LNCaP clone FGC (cell line): ENCODE measurements at regions not wholly inside any gene's neighbourhood (a gene's known extent, or its start where the extent isn't known, plus 50 kb on each side); places are given as distances from the start of the nearest gene placed in this dataset.

Experiments used
- DNase-seq: peaks from one replicate; pipeline ENCODE4 v3.0.0-alpha.2; 2011; ENCODE audit warnings: low read depth
- H3K4me3 ChIP-seq: 2 replicates; pipeline ENCODE4 v1.5.1; 2011; ENCODE audit warnings: mild to moderate bottlenecking, low read depth, low read length, control low read depth
- TF ChIP-seq, protein P1 (sequence below): IDR thresholded peaks from 2 replicates; pipeline ENCODE4 v1.5.1; 2012; ENCODE audit warnings: mild to moderate bottlenecking; ENCODE audit not compliant: control insufficient read depth, insufficient read depth; ENCODE audit errors: extremely low read depth

DNA sequence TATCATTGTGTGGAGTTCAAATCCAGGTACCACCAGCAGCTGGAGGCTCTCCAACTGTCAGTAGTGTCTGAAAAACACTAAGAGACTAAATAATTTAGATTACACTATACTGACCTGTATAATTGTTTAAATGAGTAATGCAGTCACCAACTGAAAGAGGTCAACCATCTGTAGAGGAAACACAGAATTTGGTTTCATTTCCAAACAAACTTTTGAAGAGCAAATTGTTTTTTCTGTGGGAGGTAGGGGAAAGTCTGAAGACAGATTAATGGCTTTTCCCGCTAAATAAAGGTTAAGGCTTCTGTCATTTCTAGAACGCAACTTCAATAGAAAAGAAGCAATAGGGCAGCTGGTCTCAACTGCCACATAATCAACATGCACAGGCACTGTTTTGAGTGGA, 462.6 kb downstream of the PRKD1 start:
- no peak for DNase-seq
- H3K4me3 ChIP-seq: no peak overlapping the region
- TF ChIP-seq, protein P1, sequence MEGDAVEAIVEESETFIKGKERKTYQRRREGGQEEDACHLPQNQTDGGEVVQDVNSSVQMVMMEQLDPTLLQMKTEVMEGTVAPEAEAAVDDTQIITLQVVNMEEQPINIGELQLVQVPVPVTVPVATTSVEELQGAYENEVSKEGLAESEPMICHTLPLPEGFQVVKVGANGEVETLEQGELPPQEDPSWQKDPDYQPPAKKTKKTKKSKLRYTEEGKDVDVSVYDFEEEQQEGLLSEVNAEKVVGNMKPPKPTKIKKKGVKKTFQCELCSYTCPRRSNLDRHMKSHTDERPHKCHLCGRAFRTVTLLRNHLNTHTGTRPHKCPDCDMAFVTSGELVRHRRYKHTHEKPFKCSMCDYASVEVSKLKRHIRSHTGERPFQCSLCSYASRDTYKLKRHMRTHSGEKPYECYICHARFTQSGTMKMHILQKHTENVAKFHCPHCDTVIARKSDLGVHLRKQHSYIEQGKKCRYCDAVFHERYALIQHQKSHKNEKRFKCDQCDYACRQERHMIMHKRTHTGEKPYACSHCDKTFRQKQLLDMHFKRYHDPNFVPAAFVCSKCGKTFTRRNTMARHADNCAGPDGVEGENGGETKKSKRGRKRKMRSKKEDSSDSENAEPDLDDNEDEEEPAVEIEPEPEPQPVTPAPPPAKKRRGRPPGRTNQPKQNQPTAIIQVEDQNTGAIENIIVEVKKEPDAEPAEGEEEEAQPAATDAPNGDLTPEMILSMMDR: no peak

DNA sequence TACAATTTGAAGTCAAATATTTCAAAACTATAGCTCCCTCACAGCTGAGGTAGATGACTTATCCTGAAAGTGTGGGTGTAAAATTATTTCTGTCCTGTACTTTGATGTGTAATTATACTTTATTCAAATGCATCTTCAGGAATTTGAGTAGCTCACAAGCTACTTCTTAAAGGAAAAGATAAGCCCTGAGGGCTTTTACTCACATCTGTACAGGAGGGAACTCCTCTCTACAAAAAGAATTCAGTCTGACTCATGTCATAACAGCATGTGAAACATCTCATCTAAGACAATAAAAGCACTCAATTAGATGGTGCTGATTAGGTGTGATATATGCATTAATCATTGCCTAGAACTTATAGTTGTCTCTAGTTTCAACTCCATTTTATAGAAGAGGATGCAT, 452.0 kb downstream of the PRKD1 start:
- DNase-seq: no peak
- TF ChIP-seq, protein P1: no peak

DNA sequence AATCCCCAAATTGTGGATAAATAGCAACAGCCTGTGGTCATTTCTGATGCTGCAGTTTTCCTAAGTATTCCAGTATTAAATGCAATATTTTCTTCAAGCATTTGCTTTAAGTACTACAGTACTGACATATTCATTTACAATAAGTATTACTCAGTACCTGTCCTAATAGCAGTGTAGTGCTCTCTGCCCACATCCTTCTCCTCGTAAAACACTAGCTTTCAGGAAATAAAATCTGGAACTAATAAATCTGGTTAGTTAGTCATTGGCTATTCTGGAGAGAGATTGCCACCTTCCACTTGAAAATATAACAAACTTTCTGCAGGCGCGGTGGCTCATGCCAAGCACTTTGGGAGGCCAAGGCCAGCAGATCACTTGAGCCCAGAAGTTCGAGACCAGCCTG, 441.5 kb downstream of the PRKD1 start:
- no peak overlapping the region for H3K4me3 ChIP-seq
- TF ChIP-seq, protein P1: 0 out of 2 replicates have a peak, but pooled peaks have one; percentile 10
- peak; percentile 34 for DNase-seq

More for the DNA sequence above, 452.0 kb downstream of the PRKD1 start:
- H3K4me3 ChIP-seq: no peak overlapping the region

DNA sequence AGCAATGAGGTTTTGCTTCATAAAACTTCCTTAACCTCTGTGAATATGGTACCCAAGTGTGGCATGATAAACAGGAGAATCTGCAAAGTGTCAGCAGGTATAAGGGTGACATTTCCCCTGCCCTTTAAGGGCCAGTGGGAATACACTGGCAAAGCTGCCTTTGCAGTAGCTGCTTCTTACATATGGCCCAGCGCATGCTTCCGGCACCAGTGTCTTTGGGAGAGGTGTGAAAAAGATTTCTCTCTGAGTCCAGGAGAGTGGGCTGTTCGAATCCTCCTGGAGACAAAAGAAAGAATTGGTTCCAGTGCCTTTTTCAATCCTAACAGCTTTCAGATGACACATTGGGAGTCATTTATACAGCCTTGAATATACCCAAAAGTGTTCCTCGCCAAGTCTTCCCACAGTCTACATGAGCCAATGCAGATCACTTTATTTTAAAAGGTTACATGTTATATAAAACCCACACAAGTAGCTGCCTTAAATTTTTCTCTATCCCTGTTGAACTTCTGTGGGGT, 437.7 kb downstream of the PRKD1 start:
- no peak for DNase-seq
- TF ChIP-seq, protein P1: no peak
- no peak overlapping the region for H3K4me3 ChIP-seq

DNA sequence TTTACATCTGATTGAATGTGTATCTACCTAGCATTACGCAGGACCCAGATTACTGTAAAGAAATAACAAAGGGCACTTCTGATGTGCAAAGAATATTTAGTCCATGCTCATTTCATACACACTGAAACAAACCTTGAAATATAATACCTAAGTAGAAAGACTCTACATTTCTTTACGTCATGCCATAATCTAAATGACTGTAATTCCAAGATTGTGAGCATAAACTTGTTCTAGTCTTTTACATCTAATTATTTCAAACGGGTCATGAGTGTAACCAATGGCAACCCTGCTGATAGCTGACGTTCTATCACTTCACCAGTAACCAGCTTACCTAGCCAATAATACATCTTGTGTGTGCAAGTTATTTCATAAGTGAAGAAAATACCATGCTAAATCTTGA, 433.8 kb downstream of the PRKD1 start:
- no peak for DNase-seq
- TF ChIP-seq, protein P1: no peak
- H3K4me3 ChIP-seq: no peak overlapping the region

DNA sequence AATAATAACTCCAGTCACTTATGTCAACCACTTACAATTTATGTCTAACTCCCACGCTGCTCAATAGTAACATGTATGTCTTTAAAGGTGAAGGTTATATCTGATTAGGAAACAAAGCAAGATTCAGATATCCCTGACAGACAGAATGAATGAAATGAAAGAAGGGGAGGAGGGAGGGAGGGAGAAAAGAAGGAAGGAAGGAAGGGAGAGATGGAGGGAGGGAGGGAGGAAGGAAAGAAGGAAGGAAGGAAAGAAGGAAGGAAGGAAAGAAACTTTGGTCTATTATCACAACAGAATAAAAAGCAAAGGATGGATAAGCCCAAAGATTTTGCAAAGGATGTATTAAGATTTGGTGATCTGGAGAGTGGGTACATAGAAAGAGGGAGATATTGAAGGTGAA, 433.3 kb downstream of the PRKD1 start:
- no peak for DNase-seq
- TF ChIP-seq, protein P1: no peak
- no peak overlapping the region for H3K4me3 ChIP-seq

DNA sequence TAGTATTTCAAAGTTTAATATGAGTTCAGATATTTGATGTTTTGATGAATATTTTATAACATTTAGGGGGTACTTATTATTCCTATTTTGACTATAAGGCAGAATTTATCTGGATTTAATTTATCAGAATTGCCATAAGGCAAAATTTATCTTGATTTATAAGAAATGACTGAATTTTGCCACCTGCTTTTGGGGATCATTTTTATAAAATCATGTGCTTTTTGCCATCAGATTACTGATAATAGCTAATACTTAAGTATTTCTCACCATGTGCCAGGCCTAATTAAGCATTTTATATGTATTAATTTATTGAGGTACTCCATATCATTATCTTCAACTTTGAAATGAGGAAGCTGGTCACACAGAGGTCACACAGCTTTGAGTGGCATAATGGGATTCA, 423.7 kb downstream of the PRKD1 start:
- no peak overlapping the region for H3K4me3 ChIP-seq
- TF ChIP-seq, protein P1: no peak
- no peak for DNase-seq
